ENCODE measurements at regions not wholly inside any gene's neighbourhood (a gene's known extent, or its start where the extent isn't known, plus 50 kb on each side); places are given as distances from the start of the nearest gene placed in this dataset.

DNA sequence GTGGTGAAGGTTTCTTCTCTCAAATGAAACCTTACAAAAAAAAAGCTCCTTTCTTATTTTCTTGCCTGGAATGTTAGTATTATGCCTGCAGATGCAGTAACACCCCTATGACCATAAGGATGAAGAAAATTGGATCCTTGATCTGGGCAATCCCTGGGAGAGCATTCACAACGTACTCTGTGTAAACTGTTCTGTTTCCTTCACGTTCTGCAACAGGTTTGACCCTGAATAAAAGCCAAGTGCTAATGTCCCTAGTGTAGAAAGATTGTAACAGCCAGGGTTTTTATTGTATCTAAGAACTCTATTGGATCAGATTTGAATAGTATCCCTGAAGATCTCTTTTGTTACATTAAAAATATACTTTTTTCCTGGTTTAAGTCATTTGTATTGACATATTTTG, 1639.6 kb upstream of the ACO1 start:
- peak overlapping the region in 1 of 6 donors; percentile 49 for H3K27ac Mint-ChIP-seq

DNA sequence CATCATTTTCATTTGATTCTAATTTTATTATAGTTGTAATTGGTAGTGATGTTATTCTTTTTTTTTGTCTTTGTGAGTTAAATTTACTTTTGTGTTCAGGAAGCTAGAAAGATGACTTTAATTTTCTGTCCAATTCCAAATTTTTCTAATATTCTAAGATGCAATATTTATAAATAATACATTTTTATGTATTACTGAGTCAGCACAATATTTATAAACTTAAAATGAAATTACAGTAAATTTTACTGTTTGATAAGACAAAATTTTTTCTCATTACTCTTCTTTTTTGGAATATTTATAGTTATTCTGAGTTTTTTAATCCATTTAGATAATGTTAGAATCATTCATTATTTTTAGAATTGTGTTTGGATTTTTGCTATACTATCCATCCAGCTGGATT, 1637.9 kb upstream of the ACO1 start:
- ATAC-seq (ENCODE audit: low read depth in 2 of 2): no peak
- Mint-ChIP-seq H3K4me1 (no peaks in the 10 kb centered on the region), H3K36me3 (no peaks in the 10 kb centered on the region), H3K9me3 (no peaks in the 10 kb centered on the region), H3K27me3 (no peaks in the 10 kb centered on the region), H3K4me3 (no peak overlapping the region), H3K27ac (no peak overlapping the region)
- no peak for DNase-seq

More for the DNA sequence above, 1639.6 kb upstream of the ACO1 start:
- no peak for ATAC-seq (ENCODE audit: low read depth in 2 of 2)
- DNase-seq: no peak
- Mint-ChIP-seq H3K9me3 (peaks cover 0 to 2% (median 0%) of the 10 kb centered on the region in 7 donors), H3K4me3 (no peak overlapping the region), H3K36me3 (no peaks in the 10 kb centered on the region), H3K27me3 (no peaks in the 10 kb centered on the region), H3K4me1 (no peaks in the 10 kb centered on the region)

DNA sequence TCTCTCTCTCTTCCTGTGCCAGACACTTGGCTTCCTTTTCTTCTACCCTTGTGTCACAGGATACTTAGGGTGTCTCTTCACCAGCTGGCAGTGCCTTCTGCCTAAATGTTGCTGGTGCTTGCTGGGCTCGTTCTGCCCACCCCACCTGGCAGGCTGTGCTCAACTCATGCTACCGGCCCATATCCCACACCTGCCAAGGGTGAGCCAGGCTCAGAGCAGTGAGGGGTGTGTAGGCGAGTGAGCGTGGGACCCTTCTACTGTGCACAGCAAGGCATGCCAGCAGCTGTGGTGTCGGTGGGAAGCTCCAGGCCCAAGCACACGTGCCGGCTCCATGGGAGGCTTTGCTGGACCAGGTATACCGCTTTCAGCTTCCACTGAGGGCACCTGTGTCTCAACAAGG, 1626.7 kb upstream of the ACO1 start:
- ATAC-seq (ENCODE audit: low read depth in 2 of 2): no peak
- no peak overlapping the region for H3K27ac Mint-ChIP-seq

DNA sequence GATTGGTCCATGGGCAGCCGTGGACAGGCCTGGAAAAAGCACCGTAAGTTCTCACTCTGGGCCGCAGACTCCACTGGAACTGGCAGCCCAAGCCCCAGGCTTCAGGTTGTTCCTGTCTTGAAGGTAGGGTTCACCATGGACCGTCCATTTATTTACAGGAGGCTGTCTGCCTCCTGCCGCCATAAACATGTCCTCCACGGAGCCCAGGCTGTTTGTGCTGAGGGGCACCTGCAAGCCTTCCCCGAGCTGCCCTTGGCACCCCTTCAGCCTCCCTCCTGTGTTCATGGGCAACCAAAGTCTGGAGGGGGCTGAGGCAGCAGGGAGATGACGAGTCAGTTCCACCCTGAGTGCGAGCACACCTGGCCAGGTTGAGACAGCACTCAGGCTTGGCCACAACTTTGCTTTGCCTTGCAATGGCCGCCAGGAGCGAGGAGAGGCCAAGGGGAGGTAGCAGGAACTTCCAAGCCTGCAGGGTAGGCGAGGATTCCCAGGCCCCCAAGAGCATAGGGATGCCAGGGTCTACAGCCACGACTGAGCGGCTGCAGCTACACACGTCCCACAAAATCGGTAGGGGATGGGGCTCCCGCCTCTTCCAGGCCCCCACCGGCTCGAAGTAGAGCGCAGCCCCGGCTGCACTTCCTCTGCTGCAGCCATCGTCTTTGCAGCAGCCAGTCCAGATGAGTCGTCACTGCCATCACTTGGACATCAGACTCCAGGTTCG, 1625.6 kb upstream of the ACO1 start:
- no peak overlapping the region for H3K4me3 Mint-ChIP-seq
- ATAC-seq (ENCODE audit: low read depth in 2 of 2) (no peak), DNase-seq (no peak)
- no peaks in the 10 kb centered on the region for H3K36me3 Mint-ChIP-seq
- H3K27ac Mint-ChIP-seq: no peak overlapping the region
- peaks cover 0 to 2% (median 0%) of the 10 kb centered on the region in 7 donors for H3K9me3 Mint-ChIP-seq
- no peaks in the 10 kb centered on the region for H3K4me1 Mint-ChIP-seq
- no peaks in the 10 kb centered on the region for H3K27me3 Mint-ChIP-seq

More for the DNA sequence above, 1626.7 kb upstream of the ACO1 start:
- DNase-seq: no peak
- Mint-ChIP-seq H3K4me1 (no peaks in the 10 kb centered on the region), H3K9me3 (peaks cover 0 to 2% (median 0%) of the 10 kb centered on the region in 7 donors), H3K36me3 (no peaks in the 10 kb centered on the region), H3K4me3 (no peak overlapping the region), H3K27me3 (no peaks in the 10 kb centered on the region)

DNA sequence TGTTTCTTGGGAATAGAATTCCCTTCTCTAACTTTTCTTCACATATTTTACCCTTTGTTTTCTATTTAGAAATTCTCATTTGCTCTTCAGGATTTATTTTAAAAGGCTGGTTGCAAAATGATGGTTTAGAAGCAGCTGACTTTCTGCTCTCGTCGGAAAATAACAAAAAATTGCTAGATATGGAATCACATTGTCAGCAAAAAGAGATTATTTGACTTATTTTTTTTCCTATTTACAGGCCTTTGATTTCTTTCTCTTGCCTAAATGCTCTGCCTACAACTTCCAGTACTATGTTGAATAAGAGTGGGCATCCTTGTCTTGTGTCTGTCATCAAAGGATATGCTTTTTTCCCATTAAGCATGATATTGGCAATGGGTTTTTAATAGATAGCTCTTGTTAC, 1619.1 kb upstream of the ACO1 start:
- no peaks in the 10 kb centered on the region for H3K4me1 Mint-ChIP-seq
- H3K27me3 Mint-ChIP-seq: no peaks in the 10 kb centered on the region
- H3K9me3 Mint-ChIP-seq: peaks cover 0 to 3% (median 0%) of the 10 kb centered on the region in 7 donors
- H3K36me3 Mint-ChIP-seq: no peaks in the 10 kb centered on the region
- no peak overlapping the region for H3K4me3 Mint-ChIP-seq
- no peak overlapping the region for H3K27ac Mint-ChIP-seq
- no peak for DNase-seq
- ATAC-seq (ENCODE audit: low read depth in 2 of 2): no peak

DNA sequence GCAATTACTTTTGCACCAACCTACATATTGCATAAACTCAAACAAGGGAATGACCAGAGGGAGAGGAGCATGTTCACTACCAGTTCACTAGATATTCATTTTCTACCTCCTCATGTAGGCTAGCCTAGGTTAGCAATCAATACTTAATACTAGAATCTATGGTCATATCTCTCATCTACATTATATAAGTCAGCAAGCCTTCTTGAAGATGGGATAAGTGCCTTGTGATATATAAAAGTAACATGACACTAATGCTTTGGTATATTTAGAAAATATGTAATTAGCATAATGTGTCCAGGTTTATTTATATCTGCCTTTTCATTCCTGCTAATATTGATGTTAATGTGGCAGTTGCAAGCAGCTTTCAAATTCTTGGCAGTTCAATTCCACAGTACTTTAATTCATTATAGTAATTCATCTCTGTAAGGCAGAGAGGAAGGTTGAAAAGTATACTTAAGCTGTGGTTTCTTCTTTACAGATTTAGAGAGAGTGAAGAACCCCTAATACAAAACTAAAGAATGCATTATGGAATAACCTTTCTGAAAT, 1613.2 kb upstream of the ACO1 start:
- no peak overlapping the region for H3K27ac Mint-ChIP-seq
- H3K9me3 Mint-ChIP-seq: peaks cover 0 to 8% (median 2%) of the 10 kb centered on the region in 7 donors
- no peaks in the 10 kb centered on the region for H3K36me3 Mint-ChIP-seq
- ATAC-seq (ENCODE audit: low read depth in 2 of 2) (no peak), DNase-seq (no peak)
- H3K4me3 Mint-ChIP-seq: no peak overlapping the region
- H3K27me3 Mint-ChIP-seq: no peaks in the 10 kb centered on the region
- H3K4me1 Mint-ChIP-seq: no peaks in the 10 kb centered on the region

DNA sequence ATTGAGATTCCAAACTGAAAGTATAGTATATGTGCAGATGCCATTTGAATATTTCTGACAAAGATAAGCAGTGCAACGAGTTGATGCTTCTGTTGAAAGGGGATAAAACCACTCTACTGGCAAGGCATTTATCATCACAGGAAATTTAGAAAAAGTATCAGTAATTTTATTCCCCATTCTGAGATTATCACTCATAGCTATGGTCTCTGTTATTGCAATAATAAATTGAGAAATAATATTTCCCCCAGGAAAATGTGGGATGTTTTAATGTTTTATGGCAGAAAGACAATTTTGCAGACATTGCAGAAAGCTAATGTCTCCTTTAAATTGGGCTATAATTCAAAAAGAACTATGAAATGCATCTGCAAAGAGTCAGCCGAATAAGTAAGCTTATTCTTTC, 1612.7 kb upstream of the ACO1 start:
- no peak overlapping the region for H3K27ac Mint-ChIP-seq
- DNase-seq (no peak), ATAC-seq (ENCODE audit: low read depth in 2 of 2) (no peak)
- H3K4me1 Mint-ChIP-seq: no peaks in the 10 kb centered on the region
- H3K36me3 Mint-ChIP-seq: no peaks in the 10 kb centered on the region
- H3K9me3 Mint-ChIP-seq: peaks cover 0 to 8% (median 2%) of the 10 kb centered on the region in 7 donors
- no peak overlapping the region for H3K4me3 Mint-ChIP-seq
- H3K27me3 Mint-ChIP-seq: no peaks in the 10 kb centered on the region

DNA sequence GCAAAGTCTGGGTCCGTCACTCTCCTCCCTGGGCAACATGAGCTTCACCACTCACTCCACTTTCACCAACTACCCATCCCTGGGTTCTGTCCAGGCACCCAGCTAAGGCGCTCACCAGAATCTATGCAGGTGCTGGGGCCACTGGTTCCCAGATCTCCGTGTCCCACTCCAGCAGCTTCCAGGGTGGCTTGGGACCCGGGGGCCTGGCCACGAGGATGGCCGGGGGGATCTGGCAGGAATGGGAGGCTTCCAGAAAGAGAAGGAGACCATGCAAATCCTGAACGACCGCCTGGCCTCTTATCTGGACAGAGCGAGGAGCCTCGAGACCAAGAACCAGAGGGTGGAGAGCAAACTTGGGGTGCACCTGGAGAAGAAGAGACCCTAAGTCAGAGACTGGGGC, 1611.0 kb upstream of the ACO1 start:
- H3K4me1 Mint-ChIP-seq: no peaks in the 10 kb centered on the region
- DNase-seq (no peak), ATAC-seq (ENCODE audit: low read depth in 2 of 2) (no peak)
- no peak overlapping the region for H3K27ac Mint-ChIP-seq
- peaks cover 0 to 8% (median 2%) of the 10 kb centered on the region in 7 donors for H3K9me3 Mint-ChIP-seq
- H3K4me3 Mint-ChIP-seq: no peak overlapping the region
- no peaks in the 10 kb centered on the region for H3K27me3 Mint-ChIP-seq
- no peaks in the 10 kb centered on the region for H3K36me3 Mint-ChIP-seq

DNA sequence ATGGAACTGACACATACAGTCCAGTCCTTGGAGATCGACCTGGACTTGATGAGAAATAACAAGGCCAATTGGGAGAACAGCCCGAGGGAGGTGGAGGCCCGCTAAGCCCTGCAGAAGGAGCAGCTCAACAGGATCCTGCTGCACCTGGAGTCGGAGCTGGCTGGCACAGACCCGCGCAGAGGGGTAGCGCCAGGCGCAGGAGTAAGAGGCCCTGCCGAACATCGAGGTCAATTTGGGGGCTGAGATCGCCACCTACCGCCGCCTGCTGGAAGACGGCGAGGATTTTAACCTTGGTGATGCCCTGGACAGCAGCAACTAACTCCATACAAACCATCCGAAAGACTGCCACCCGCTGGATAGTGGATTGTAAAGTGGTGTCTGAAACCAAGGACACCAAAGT, 1610.1 kb upstream of the ACO1 start:
- no peaks in the 10 kb centered on the region for H3K36me3 Mint-ChIP-seq
- ATAC-seq (ENCODE audit: low read depth in 2 of 2): no peak
- peaks cover 0 to 5% (median 2%) of the 10 kb centered on the region in 7 donors for H3K9me3 Mint-ChIP-seq
- no peaks in the 10 kb centered on the region for H3K4me1 Mint-ChIP-seq
- H3K4me3 Mint-ChIP-seq: no peak overlapping the region
- no peak overlapping the region for H3K27ac Mint-ChIP-seq
- no peaks in the 10 kb centered on the region for H3K27me3 Mint-ChIP-seq
- DNase-seq: no peak

DNA sequence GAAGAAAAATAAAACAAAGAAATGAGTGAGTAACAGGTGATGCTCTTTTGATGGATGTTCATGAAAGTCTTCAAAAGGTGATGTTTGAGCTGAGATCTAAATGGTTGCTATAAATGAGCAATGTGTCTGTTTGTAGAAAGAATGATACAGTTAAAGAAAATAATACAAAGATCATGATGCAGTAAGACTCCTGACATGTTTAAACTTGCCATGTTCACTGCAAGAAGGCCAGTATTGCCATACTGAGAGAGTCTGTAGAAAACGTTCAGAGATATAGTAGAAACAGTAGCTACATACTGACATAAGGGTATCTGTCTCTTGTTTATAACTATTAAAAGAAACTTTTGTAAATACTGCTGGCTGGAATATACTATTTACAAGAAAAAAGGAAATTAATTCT, 1609.2 kb upstream of the ACO1 start:
- ATAC-seq (ENCODE audit: low read depth in 2 of 2) (no peak), DNase-seq (no peak)
- no peak overlapping the region for H3K27ac Mint-ChIP-seq
- H3K9me3 Mint-ChIP-seq: peaks cover 0 to 5% (median 2%) of the 10 kb centered on the region in 7 donors
- no peaks in the 10 kb centered on the region for H3K4me1 Mint-ChIP-seq
- H3K4me3 Mint-ChIP-seq: no peak overlapping the region
- no peaks in the 10 kb centered on the region for H3K27me3 Mint-ChIP-seq
- H3K36me3 Mint-ChIP-seq: no peaks in the 10 kb centered on the region

DNA sequence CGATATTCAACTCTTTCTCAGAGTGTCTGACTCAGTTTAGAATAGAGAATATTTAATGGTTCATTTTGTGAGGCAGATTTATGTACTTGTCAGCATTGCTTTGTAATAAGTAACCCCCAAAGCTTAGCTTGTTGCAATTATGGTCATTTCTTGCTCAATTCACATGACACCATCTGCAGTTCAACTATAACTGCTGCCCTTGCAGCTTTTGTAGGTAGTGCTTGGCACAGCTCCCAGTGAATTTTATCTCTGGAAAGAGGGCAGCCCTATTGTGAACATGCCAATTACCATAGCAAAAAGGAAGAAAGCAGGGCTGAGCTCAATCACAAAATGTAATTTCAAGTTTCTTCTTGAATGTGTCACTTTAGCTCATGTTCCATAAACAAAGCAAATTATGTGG, 1587.7 kb upstream of the ACO1 start:
- ATAC-seq (ENCODE audit: low read depth in 2 of 2) (no peak), DNase-seq (no peak)
- no peak overlapping the region for H3K27ac Mint-ChIP-seq
- no peak overlapping the region for H3K4me3 Mint-ChIP-seq
- no peaks in the 10 kb centered on the region for H3K27me3 Mint-ChIP-seq
- H3K36me3 Mint-ChIP-seq: no peaks in the 10 kb centered on the region
- H3K4me1 Mint-ChIP-seq: no peaks in the 10 kb centered on the region
- H3K9me3 Mint-ChIP-seq: no peaks in the 10 kb centered on the region

DNA sequence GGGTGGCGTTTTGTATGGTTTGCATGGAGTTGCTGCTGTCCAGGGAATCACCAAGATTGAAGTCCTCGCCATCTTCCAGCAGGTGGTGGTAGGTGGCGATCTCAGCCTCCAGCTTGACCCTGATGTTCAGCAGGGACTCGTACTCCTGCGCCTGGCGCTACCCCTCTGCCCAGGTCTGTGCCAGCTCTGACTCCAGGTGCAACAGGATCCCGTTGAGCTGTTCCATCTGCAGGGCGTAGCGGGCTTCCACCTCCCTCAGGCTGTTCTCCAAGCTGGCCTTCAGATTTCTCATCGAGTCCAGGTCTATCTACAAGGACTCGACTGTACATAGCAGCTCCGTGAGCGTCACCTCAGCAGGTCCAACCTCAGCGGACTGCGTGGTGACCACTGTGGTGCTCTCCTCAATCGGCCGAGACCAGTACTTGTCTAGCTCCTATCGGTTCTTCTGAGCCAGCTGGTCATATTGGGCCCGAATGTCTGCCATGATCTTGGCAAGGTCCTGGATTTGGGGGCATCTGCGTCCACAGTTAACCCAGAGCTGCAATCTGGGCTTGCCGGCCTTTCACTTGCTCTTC, 1584.8 kb upstream of the ACO1 start:
- no peaks in the 10 kb centered on the region for H3K36me3 Mint-ChIP-seq
- H3K4me1 Mint-ChIP-seq: no peaks in the 10 kb centered on the region
- H3K9me3 Mint-ChIP-seq: peaks cover 0 to 2% (median 0%) of the 10 kb centered on the region in 7 donors
- DNase-seq (no peak), ATAC-seq (ENCODE audit: low read depth in 2 of 2) (no peak)
- H3K4me3 Mint-ChIP-seq: no peak overlapping the region
- no peak overlapping the region for H3K27ac Mint-ChIP-seq
- H3K27me3 Mint-ChIP-seq: no peaks in the 10 kb centered on the region

DNA sequence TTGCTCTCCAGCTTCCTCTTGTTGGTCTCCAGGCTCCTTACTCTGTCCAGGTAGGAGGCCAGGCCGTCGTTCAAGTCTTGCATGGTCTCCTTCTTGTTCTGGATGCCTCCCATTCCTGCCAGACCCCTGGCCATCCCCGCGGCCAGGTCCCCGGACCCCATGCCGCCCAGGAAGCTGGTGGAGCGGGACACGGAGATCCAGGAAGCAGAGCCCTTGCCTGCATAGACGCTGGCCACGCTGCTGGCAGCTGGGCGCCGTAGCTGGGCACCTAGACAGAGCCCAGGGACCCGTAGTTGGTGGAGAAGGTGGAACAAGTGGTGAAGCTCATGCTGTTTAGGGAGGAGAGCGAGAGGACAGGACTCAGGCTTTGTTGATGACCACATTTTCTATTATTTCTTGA, 1584.0 kb upstream of the ACO1 start:
- H3K4me3 Mint-ChIP-seq: no peak overlapping the region

DNA sequence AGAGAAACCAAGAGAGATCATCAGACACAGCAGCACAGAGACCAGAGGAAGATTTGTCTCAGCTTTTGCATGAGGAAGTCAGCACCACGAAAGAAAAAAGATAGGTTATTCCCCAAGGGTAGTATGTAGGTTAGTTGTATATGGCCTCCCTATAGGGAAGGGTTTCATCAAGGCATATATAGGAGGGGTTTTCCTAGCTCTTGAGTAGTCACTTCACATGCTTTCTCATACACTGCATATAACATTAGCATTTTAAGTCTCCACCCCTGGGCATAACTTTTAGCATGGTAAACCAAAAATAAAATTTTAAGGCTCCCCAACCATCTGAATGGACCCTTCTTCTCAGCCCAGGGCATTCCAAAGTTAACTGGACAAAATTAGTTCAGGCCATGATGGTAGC, 1571.6 kb upstream of the ACO1 start:
- H3K4me3 Mint-ChIP-seq: no peak overlapping the region
- no peaks in the 10 kb centered on the region for H3K9me3 Mint-ChIP-seq
- DNase-seq: no peak
- no peak overlapping the region for H3K27ac Mint-ChIP-seq
- no peaks in the 10 kb centered on the region for H3K4me1 Mint-ChIP-seq
- H3K27me3 Mint-ChIP-seq: no peaks in the 10 kb centered on the region
- ATAC-seq (ENCODE audit: low read depth in 2 of 2): no peak
- H3K36me3 Mint-ChIP-seq: no peaks in the 10 kb centered on the region

More for the DNA sequence above, 1584.0 kb upstream of the ACO1 start:
- H3K27me3 Mint-ChIP-seq: no peaks in the 10 kb centered on the region
- H3K4me1 Mint-ChIP-seq: no peaks in the 10 kb centered on the region
- no peak for ATAC-seq (ENCODE audit: low read depth in 2 of 2)
- H3K9me3 Mint-ChIP-seq: peaks cover 0 to 2% (median 0%) of the 10 kb centered on the region in 7 donors
- no peak overlapping the region for H3K27ac Mint-ChIP-seq
- H3K36me3 Mint-ChIP-seq: no peaks in the 10 kb centered on the region
- DNase-seq: no peak

Measured in naive B cell (primary cell).